ENCODE measurements at regions not wholly inside any gene's neighbourhood (a gene's known extent, or its start where the extent isn't known, plus 50 kb on each side); places are given as distances from the start of the nearest gene placed in this dataset.

- Histone ChIP-seq H3K4me2 (ENCODE audit: insufficient read depth, low read length) (no peak overlapping the region), H3K9ac (replicated peaks; ENCODE audit: extremely low read depth, insufficient read depth, low read length) (no peak overlapping the region), H3K27ac (ENCODE audit: insufficient read depth, low read depth, low read length) (no peak overlapping the region), H3K9me3 (replicated peaks; ENCODE audit: control insufficient read depth, insufficient read depth, low read length) (no peaks in the 10 kb centered on the region), H3K4me3 (replicated peaks in 1 of 3; ENCODE audit: insufficient read depth in 1 of 3, low read depth in 1 of 3, low read length in 3 of 3) (no peak overlapping the region), H3K36me3 (ENCODE audit: control insufficient read depth in 2 of 2, extremely low read depth in 1 of 2, insufficient read depth in 2 of 2, low read length in 2 of 2) (no peaks in the 10 kb centered on the region), H3K27me3 (ENCODE audit: control insufficient read depth in 2 of 2, insufficient read depth in 2 of 2, low read length in 2 of 2) (no peaks in the 10 kb centered on the region), H4K20me1 (replicated peaks; ENCODE audit: control insufficient read depth, extremely low read depth, insufficient read depth, low read length) (no peaks in the 10 kb centered on the region), H2AFZ (ENCODE audit: low read depth, low read length) (no peak overlapping the region), H3K9me1 (replicated peaks; ENCODE audit: control insufficient read depth, extremely low read depth, insufficient read depth, low read length) (no peaks in the 10 kb centered on the region), H3K79me2 (ENCODE audit: control insufficient read depth, insufficient read depth, low read length) (no peaks in the 10 kb centered on the region), H3K4me1 (ENCODE audit: control insufficient read depth, extremely low read depth, insufficient read depth, low read length) (no peaks in the 10 kb centered on the region)
- no TSS peak for BruUV-seq (replicated peaks)
- FAIRE-seq: no peak
- intact Hi-C loops (cut with micrococcal nuclease): no loop called here
- dilution Hi-C loops (cut with MboI; ENCODE audit: extremely low pct_ligation_motif_present, low sequenced_read_pairs): no loop called here
- POLR2A ChIA-PET: no interaction called here
- CTCF ChIA-PET: no interaction called here
- TF ChIP-seq FOS (IDR thresholded peaks at IDR 0.05; ENCODE audit: borderline replicate concordance, insufficient read depth, low read length) (no peak), MYC (IDR thresholded peaks at IDR 0.05; ENCODE audit: low read depth, low read length) (no peak), CTCF (IDR thresholded peaks at IDR 0.05; ENCODE audit: extremely low read depth in 1 of 2, insufficient read depth in 1 of 2, low read depth in 1 of 2, low read length in 2 of 2) (no peak), POLR2AphosphoS5 (IDR thresholded peaks at IDR 0.05; ENCODE audit: insufficient read depth, low read depth, low read length) (no peak), MAX (IDR thresholded peaks at IDR 0.05; ENCODE audit: insufficient read depth, insufficient read length) (no peak), GATA2 (IDR thresholded peaks at IDR 0.05; ENCODE audit: insufficient read depth, insufficient read length, low read depth, low read length) (no peak), EZH2 (IDR thresholded peaks at IDR 0.05; ENCODE audit: borderline replicate concordance, low read depth, low read length, severe bottlenecking) (no peak), JUN (IDR thresholded peaks at IDR 0.05; ENCODE audit: borderline replicate concordance, insufficient read depth, insufficient read length, low read depth) (no peak), POLR2A (IDR thresholded peaks at IDR 0.05; ENCODE audit: low read depth, low read length) (no peak)
- DNase-seq (ENCODE audit: low read depth, low spot score): no peak
Measured at GRCh38 chr1:236343246-236343870, 50.7 kb upstream of the EDARADD start.

All from endothelial cell of umbilical vein (primary cell).